Inflammatory macrophage (primary cell): ENCODE measurements at regions not wholly inside any gene's neighbourhood (a gene's known extent, or its start where the extent isn't known, plus 50 kb on each side); places are given as distances from the start of the nearest gene placed in this dataset.
"Not testable (repeated sequence)": the region's sequence is repeated elsewhere in the genome, so short reads cannot be mapped to it uniquely, and the experiment has no call there.

Experiments used
- DNase-seq, 2 donors: peaks; one replicate each; pipeline ENCODE4 v3.0.0-alpha.2; 2020 to 2022

DNA sequence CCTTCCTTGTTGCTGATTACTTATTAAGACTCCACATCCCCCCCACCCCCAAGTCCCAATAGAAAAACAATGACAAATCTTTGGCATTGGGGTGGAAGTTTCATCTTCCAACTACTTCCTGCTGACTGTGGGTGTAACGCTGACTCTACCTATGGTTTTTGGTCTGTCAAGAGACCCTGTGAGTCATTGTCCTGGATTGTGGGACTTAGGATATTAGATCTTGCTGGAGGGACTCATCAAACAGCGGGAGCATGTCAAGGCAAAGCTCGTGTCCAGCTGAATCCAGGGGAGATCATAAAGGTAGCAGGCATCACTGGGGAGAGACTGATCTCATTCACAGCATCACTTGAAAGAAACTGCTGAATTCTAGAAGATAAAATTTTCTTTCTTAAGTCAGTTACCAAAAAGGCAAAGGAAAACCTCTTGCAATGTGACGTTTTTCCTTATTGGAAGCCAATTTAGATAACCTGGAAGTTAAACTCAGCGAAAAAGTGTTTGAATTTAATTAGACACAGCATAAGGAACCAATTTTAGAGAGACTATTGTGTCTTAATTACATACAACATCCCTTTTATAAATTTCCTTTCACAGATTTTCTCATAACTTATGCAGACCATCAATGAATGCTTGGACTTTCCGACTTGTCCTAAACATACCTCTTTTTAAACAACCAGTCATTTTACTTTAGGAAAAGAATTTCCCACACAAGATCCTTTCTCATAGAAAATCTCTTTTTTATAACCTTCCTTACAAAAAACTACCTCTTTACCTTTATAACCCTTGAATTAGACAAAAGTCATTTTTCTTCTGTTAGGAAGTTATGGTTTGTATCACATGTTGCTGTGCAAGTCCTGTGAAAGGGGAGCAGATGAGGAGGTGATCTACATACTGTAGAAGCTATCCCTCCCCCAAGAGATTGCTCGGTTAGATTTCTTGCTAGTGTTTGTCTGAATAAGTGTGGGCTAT, 94.6 kb upstream of the SCAF11 start:
- no peak for DNase-seq

DNA sequence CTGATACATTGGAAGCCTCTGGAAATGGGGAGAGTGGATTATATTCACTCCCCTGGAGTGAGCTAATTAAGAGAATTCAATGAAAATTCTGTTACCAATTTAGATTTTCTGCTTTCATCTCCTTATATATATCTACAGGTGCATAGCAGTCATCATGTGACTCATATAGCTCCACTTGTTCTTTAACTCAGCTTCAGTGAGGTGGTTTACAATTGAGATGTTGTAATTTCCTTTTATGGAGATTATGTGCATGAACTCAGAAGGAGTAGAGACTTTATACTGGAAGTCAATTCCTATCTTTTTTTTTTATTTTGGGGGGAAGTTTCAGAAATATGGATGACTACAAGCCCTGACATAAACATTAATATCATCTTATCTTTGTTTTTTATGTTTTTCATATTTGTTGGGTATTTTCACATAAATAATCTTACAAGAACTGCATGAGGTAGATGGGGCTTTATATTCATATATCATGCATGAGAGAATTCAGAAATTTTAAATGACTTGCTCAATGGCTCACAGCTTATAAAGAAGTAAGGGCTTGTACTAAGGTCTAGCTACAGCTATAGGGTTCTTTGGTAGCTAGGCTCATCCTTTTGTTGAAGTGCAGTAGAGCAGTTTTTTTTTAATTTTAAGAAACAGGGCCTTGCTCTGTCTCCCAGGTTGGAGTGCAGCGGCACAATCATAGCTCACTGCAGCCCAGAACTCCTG, 92.3 kb upstream of the SCAF11 start:
- DNase-seq: no peak

DNA sequence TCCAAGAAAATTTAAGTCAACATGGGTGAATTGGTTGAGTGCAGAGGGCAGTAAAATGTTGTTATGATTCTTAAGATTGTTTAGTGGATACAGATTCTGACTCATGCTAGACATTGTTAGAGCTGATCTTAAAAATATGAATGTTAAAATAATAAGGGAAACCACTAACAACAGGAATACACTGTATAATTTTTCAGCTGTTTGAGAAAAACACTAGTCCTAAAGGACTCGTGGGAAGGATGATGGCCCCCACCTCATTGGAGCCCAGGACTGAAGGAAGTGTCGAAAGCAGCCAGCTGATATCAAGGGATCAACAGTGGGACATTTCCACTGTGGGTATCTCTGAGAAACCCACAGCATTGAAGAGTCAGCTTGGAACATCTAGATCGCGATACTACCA, 82.9 kb upstream of the SCAF11 start:
- DNase-seq: no peak

DNA sequence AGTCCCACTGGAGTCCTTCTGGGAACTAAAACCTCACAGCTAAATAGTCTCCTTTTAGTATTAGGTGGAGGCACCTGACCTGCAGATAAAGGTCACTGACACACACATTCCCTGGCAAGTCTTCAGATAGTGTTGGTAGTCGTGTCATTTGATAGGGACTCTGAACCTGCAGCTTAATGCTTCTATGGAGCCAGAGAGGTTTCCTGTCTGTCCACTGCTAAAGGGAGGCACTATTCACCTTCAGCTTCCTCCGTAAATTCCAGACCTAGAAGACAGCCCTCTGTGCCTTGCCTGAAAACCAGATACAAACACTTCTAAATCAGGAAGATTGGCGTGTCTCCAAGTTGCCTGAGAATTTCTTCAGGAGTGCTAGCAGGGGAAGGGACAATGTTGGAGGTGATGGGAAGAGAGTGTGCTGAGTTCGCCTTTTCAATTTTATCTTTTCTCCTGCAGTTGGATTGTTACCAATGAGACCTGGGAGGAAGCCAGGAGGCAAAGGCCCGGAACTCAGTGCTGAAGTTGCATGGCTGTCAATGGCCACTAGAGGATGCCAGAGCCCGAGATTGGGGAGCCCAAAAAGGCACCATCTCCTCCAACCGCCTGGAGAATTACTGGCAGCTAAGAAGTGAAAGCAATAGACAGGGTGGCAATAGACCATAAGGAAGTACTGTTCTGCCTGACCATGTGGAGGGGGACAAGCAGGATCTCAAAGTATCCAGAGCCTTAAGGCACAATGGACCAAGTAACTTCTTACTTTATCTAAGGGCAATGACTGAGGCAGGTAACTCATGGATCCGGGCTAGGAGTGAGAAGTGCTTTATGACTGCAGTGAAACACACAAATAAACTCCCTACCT, 81.6 kb upstream of the SCAF11 start:
- peak; percentile 67 to 68 for DNase-seq

DNA sequence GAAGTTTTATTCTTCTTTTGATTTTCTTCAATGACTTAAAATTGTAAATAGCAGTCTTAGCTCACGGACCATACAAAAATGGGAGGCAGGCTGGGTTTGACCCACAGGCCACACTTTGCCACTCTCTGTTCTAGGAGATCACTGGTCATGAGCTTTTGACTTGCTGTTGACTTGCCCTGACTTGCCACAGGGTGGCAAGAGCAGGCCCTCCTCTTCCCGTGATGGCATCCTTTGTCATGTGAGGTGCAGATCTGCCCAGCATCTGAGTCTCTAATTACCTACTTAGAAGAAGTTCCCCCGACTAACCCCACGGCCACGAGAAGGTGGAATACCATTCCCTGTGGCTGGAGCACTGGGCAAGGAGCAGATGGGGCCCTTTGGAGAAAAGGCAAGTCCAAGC, 81.0 kb upstream of the SCAF11 start:
- DNase-seq: no peak

DNA sequence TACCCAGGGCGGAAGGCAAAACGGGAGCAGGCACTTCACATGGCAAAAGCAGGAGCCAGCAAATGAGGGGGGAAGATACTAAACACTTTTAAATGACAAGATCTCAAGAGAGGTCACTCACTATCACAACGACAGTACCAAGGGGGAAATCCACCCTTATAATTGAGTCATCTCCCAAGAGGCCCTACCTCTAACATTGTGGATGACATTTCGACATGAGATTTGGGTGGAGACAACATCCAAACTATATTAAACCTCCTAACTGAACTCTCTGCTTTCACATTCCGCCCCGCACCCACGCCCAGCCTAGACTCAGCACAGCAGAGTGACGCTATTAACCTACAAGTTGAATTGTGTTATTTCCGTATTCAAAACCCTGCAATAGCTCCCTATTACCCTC, 76.7 kb upstream of the SCAF11 start:
- DNase-seq: no peak

DNA sequence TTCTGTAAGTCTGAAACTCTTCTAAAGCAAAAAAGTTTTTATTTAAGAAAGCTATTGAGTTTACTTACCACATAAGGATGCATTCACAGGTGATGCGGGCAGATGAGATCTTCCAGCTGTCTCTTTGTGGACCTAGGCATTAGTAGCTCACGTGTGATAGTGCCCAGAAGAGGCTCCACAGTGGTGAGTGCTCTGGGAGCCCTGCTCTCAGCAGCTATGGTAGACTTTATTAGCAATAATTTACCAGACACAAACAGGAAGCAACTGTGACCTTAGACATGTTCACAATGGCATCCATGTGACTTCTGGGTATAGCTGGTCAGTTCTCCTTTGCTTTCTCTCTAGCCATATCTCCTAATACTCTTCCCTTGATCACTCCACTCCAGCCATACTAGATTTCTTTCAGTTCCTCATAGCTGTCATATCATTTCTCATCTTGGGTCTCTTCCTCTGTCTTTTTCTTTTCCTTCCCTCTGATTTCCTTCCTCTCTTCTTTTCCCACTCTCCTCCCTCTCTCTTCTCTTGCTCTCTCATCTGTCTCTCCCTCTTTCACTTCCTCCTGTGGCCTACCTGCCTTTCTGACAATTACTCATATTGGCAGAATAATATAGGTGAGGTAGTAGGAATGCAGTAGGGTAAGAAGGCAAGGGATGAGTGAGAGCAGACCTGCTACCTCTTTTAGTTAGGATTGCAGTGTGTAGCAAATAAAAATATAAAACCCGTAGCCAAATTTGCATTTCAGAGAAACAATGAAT, 75.2 kb upstream of the SCAF11 start:
- no peak for DNase-seq

DNA sequence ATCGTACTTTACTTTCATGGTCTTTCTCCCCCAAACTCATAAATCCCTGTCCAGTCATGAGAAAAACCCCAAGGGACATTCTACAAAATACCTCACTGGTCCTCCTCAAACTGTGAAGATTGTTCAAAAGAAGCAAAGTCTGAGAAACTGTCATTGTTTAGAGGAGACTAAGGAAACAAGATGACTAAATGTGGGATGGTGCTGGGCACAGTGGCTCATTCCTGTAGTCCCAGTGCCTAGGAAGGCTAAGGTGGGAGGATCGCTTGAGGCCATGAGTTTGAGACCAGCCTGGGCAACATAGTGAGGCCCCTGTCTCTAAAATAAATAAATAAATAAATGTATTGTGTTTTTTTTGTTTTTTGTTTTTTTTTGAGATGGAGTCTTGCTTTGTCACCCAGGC, 74.2 kb upstream of the SCAF11 start:
- no peak for DNase-seq

DNA sequence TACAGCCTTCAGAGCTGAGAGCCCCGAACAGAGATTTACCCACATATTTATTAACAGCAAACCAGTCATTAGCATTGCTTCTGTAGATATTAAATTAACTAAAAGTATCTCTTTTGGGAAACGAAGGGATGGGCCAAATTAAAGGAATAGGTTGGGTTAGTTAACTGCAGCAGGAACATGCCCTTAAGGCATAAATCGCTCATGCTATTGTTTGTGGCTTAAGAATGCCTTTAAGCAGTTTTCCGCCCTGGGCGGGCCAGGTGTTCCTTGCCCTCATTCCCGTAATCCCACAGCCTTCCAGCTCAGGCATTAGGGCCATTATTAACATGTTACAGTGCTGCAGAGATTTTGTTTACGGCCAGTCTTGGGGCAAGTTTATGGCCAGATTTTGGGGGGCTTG, 68.3 kb upstream of the SCAF11 start:
- not testable (repeated sequence) for DNase-seq

DNA sequence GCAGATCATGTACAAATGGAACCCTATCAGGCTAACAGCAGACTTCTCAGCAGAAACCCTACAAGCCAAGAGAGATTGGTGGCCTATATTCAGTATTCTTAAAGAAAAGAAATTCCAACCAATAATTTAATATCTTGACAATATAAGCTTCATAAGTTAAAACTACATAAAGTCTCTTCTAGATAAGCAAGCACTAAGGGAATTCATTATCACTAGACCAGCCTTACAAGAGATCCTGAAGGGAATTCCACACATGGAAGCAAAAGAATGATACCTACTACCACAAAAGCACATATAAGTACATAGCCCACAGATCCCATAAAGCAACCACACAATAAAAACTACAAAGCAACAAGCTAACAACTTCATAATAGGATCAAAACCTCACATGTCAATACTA, 60.4 kb upstream of the SCAF11 start:
- no peak for DNase-seq

DNA sequence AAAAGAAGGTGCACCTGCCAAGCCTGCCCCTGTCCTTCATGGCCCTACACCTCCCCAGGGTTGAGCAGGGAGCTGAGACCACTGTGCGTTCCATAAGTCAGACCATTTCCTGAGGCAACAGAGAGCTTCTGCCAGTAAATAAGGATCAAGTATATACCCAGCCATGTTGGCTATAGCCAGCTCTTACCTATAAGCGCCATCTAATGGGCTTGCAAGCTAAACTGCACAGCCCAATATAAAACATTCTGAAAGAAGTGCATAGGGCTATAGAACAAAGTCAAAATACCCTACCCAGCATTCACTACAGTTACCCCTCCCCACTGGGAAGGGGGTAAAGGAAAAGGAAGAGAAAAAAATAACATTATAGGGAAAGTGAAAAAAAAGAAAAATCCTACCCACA, 59.3 kb upstream of the SCAF11 start:
- no peak for DNase-seq

DNA sequence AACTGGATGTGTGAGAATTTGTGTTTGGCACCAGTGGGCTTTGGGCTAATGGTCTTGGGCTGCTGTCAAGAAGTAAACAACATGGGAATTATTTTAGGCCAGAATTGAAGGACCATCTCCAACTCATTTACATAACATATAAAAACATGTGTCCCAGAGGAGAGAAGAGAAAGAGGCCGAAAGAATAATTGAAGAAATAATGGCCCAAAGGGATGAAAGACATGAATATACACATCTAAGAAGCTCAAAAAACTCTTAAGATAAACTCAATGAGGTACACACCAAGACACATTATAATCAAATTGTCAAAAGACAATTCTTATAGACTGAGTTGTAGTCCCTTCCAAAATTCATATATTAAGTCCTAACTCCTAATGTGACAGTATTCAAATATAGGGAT, 56.1 kb upstream of the SCAF11 start:
- DNase-seq: no peak

DNA sequence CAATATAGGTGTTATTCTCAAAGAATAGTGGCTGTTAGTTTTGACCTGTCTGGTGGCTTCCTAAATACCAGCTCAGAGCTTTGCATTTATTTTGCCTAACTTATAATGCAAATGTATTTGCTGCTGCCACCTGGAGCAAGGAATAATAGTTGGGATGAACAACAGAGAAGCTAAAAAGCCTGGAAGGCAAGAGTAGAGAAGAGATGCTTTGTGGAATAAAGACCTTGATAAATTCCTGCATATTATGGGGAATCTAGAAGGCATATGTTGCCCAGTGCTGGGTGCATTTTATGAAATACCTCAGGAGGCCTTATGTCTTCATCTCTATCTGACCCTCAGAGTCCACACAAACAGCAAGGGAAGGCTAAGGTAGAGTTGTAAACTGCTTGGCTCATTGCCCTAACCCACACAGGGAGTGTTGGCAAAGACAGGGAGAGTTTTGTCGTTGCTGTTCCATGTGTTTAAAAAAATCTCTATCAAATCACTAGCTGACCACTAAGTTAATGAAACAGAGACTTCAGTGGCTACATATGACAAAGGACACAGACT, 53.7 kb upstream of the SCAF11 start:
- DNase-seq: no peak
